ENCODE measurements at regions not wholly inside any gene's neighbourhood (a gene's known extent, or its start where the extent isn't known, plus 50 kb on each side); places are given as distances from the start of the nearest gene placed in this dataset.

DNA sequence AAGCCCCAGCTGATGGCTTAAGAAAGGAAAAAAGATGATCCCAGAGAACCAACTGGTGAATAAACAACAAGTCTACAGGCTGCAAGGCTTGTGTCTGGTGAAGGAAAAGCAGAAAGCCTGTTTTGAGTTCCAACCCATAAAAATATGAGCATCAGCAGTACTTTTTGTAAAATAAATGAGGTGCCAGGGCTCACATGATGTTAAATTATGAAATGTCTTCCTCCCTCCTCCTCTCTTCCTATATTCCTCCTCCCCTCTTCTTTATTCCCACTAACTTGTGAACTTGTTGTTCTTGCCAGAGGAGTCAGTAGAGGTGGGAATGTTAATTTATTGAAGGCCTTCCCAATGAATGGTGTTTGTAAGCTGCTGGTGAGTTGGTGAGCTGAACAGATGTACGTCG lies 212.2 kb upstream of the CDH11 start (continued):
- TF ChIP-seq, protein P1, sequence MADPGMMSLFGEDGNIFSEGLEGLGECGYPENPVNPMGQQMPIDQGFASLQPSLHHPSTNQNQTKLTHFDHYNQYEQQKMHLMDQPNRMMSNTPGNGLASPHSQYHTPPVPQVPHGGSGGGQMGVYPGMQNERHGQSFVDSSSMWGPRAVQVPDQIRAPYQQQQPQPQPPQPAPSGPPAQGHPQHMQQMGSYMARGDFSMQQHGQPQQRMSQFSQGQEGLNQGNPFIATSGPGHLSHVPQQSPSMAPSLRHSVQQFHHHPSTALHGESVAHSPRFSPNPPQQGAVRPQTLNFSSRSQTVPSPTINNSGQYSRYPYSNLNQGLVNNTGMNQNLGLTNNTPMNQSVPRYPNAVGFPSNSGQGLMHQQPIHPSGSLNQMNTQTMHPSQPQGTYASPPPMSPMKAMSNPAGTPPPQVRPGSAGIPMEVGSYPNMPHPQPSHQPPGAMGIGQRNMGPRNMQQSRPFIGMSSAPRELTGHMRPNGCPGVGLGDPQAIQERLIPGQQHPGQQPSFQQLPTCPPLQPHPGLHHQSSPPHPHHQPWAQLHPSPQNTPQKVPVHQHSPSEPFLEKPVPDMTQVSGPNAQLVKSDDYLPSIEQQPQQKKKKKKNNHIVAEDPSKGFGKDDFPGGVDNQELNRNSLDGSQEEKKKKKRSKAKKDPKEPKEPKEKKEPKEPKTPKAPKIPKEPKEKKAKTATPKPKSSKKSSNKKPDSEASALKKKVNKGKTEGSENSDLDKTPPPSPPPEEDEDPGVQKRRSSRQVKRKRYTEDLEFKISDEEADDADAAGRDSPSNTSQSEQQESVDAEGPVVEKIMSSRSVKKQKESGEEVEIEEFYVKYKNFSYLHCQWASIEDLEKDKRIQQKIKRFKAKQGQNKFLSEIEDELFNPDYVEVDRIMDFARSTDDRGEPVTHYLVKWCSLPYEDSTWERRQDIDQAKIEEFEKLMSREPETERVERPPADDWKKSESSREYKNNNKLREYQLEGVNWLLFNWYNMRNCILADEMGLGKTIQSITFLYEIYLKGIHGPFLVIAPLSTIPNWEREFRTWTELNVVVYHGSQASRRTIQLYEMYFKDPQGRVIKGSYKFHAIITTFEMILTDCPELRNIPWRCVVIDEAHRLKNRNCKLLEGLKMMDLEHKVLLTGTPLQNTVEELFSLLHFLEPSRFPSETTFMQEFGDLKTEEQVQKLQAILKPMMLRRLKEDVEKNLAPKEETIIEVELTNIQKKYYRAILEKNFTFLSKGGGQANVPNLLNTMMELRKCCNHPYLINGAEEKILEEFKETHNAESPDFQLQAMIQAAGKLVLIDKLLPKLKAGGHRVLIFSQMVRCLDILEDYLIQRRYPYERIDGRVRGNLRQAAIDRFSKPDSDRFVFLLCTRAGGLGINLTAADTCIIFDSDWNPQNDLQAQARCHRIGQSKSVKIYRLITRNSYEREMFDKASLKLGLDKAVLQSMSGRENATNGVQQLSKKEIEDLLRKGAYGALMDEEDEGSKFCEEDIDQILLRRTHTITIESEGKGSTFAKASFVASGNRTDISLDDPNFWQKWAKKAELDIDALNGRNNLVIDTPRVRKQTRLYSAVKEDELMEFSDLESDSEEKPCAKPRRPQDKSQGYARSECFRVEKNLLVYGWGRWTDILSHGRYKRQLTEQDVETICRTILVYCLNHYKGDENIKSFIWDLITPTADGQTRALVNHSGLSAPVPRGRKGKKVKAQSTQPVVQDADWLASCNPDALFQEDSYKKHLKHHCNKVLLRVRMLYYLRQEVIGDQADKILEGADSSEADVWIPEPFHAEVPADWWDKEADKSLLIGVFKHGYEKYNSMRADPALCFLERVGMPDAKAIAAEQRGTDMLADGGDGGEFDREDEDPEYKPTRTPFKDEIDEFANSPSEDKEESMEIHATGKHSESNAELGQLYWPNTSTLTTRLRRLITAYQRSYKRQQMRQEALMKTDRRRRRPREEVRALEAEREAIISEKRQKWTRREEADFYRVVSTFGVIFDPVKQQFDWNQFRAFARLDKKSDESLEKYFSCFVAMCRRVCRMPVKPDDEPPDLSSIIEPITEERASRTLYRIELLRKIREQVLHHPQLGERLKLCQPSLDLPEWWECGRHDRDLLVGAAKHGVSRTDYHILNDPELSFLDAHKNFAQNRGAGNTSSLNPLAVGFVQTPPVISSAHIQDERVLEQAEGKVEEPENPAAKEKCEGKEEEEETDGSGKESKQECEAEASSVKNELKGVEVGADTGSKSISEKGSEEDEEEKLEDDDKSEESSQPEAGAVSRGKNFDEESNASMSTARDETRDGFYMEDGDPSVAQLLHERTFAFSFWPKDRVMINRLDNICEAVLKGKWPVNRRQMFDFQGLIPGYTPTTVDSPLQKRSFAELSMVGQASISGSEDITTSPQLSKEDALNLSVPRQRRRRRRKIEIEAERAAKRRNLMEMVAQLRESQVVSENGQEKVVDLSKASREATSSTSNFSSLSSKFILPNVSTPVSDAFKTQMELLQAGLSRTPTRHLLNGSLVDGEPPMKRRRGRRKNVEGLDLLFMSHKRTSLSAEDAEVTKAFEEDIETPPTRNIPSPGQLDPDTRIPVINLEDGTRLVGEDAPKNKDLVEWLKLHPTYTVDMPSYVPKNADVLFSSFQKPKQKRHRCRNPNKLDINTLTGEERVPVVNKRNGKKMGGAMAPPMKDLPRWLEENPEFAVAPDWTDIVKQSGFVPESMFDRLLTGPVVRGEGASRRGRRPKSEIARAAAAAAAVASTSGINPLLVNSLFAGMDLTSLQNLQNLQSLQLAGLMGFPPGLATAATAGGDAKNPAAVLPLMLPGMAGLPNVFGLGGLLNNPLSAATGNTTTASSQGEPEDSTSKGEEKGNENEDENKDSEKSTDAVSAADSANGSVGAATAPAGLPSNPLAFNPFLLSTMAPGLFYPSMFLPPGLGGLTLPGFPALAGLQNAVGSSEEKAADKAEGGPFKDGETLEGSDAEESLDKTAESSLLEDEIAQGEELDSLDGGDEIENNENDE (IDR thresholded peaks at IDR 0.05; ENCODE audit: insufficient replicate concordance, low read length), result no peak
- TF ChIP-seq EZH2 (IDR thresholded peaks at IDR 0.05; ENCODE audit: low read depth, low read length, severe bottlenecking) (no peak), EGR1 (IDR thresholded peaks at IDR 0.05; ENCODE audit: borderline replicate concordance, low read depth, low read length) (no peak), TAF1 (IDR thresholded peaks at IDR 0.05; ENCODE audit: low read depth, low read length) (no peak), SIN3A (conservative IDR thresholded peaks at IDR 0.05 in 1 of 2, IDR thresholded peaks at IDR 0.05 in 1 of 2; ENCODE audit: low read depth in 1 of 2, low read length in 2 of 2) (no peak), YY1 (IDR thresholded peaks at IDR 0.05; ENCODE audit: low read depth, low read length) (no peak), CEBPB (IDR thresholded peaks at IDR 0.05; ENCODE audit: low read depth, low read length) (no peak), HDAC6 (IDR thresholded peaks at IDR 0.05; ENCODE audit: low read depth, low read length) (no peak), GTF2F1 (IDR thresholded peaks at IDR 0.05; ENCODE audit: borderline replicate concordance, low read depth, low read length) (no peak)
- TF ChIP-seq, protein P2, sequence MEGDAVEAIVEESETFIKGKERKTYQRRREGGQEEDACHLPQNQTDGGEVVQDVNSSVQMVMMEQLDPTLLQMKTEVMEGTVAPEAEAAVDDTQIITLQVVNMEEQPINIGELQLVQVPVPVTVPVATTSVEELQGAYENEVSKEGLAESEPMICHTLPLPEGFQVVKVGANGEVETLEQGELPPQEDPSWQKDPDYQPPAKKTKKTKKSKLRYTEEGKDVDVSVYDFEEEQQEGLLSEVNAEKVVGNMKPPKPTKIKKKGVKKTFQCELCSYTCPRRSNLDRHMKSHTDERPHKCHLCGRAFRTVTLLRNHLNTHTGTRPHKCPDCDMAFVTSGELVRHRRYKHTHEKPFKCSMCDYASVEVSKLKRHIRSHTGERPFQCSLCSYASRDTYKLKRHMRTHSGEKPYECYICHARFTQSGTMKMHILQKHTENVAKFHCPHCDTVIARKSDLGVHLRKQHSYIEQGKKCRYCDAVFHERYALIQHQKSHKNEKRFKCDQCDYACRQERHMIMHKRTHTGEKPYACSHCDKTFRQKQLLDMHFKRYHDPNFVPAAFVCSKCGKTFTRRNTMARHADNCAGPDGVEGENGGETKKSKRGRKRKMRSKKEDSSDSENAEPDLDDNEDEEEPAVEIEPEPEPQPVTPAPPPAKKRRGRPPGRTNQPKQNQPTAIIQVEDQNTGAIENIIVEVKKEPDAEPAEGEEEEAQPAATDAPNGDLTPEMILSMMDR (IDR thresholded peaks at IDR 0.05; ENCODE audit: control extremely low read depth in 1 of 3, insufficient read depth in 1 of 3, low read depth in 1 of 3, low read length in 3 of 3), result no peak

Data from H1 (cell line).